ENCODE measurements at regions not wholly inside any gene's neighbourhood (a gene's known extent, or its start where the extent isn't known, plus 50 kb on each side); places are given as distances from the start of the nearest gene placed in this dataset.

DNA sequence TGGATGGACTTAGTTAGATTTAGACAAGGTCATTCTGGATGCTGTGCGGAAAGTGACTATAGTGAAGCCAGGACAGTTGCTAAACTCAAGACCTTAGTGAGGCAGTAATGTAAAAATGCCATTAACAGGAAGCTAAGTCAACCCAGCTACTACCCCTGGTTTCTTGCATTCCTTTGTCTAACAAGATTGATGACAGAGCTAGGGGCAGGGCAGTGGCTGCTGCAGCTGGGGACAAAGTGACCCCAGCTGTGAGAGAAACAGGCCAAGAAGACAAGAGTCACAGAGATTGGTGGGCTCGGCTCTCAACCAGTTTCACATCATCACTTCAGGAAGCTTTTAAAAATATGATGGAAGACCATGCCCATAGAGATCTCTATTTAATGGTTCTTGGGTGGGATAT, 110.4 kb upstream of the POU2AF2 start:
- no peak for DNase-seq (ENCODE audit: low read depth in 1 of 2, low spot score in 1 of 2)
- TF ChIP-seq JUND (IDR thresholded peaks at IDR 0.05; ENCODE audit: low read depth), result no peak
- in situ Hi-C loops (cut with HindIII; ENCODE audit: low pct_unique_long_range_greater_than_20kb, low sequenced_read_pairs), result no loop called here

DNA sequence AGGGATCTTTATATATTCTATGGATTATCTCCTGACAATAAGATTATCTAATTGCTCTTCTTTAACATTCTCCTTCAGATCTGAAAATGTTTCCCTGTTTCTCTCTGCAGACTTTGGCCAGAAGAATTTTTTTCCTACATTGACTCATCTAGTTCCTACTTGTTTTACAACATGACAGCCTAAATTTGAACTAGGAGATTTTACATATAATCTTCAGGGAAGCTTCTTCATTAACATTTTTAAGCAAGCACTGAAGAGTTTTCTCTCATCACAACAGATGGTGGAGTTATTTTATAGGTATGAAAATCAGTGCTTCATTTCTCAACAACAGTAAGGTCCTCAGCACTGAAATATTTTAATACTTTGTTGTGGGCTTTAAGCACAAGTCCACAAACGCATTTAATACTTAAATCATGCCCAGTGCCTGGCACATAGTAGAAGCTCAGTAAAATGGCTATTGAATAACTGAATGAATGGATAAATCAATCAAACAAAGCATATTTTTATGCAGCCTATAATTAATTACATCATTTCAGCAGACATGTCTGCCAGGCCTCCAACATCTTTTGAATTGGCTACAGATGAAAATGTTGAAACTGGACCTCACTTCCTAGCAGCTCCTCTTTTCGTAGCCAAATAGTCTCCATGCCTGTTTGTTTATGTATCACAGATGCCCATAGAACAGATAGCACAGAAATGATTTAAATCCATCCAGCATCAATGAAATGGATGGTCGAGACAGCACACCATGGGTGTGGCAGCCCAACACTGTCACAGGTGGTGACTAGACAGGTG, 117.3 kb upstream of the POU2AF2 start:
- no peak for TF ChIP-seq JUND (IDR thresholded peaks at IDR 0.05; ENCODE audit: low read depth)
- DNase-seq (ENCODE audit: low read depth in 1 of 2, low spot score in 1 of 2), result no peak
- in situ Hi-C loops (cut with HindIII; ENCODE audit: low pct_unique_long_range_greater_than_20kb, low sequenced_read_pairs), result no loop called here

GRCh38 chr11:111124724-111125123, 120.8 kb upstream of the POU2AF2 start:
- in situ Hi-C loops (cut with HindIII; ENCODE audit: low pct_unique_long_range_greater_than_20kb, low sequenced_read_pairs), result no loop called here
- DNase-seq (ENCODE audit: low read depth in 1 of 2, low spot score in 1 of 2), result no peak
- no peak for TF ChIP-seq JUND (IDR thresholded peaks at IDR 0.05; ENCODE audit: low read depth)

DNA sequence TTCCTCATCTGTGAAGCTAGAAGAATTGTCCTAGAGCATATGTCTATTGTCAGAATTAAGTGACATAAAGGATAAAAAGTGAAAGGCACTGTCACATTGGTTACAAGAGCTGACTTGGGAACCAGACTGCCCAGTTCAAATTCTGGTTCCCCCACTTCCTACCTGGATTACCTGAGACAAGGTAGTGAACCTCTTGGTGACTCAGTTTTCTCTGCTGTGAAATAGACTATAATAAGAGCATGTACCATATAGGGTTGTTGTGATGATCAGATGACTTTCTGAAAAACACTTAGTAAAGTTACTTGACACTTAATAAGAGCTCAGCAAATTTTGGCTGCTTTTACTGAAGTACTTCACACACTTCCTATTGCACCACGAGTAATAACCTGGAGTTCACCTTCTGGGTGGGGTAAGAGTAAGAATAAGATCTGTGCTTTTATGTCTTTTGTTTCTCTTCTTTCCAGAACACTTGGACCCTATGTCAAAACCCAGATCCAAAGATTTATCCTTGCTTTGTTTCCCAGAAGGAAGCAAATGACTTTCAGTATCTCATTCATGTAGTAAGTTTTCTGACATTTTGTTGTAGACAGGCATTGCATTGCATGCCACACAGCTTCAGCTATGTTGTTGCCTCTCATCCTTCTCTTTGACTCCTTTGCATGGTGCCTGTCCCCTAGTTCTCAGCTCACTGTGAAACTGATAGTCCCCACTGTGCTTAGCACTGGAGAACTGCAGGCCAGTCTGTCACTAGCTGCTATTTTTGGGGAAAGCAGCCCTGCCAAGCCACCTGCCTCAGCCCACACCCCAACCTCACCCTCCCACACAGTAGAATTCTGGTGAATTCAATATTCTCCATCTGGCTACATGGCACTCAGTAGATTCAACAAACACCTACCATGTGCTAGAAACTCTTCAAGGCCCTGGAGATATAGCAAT, 121.8 kb upstream of the POU2AF2 start:
- no peak for TF ChIP-seq JUND (IDR thresholded peaks at IDR 0.05; ENCODE audit: low read depth)
- DNase-seq (ENCODE audit: low read depth in 1 of 2, low spot score in 1 of 2), result peak in 1 of 2 experiments; percentile 39
- in situ Hi-C loops (cut with HindIII; ENCODE audit: low pct_unique_long_range_greater_than_20kb, low sequenced_read_pairs), result no loop called here

GRCh38 chr11:111120696-111121302, 124.7 kb upstream of the POU2AF2 start:
- in situ Hi-C loops (cut with HindIII; ENCODE audit: low pct_unique_long_range_greater_than_20kb, low sequenced_read_pairs), result no loop called here
- TF ChIP-seq JUND (IDR thresholded peaks at IDR 0.05; ENCODE audit: low read depth), result no peak
- no peak for DNase-seq (ENCODE audit: low read depth in 1 of 2, low spot score in 1 of 2)

- in situ Hi-C loops (cut with HindIII; ENCODE audit: low pct_unique_long_range_greater_than_20kb, low sequenced_read_pairs), result no loop called here
- DNase-seq (ENCODE audit: low read depth in 1 of 2, low spot score in 1 of 2), result no peak
- no peak for TF ChIP-seq JUND (IDR thresholded peaks at IDR 0.05; ENCODE audit: low read depth)
Observed at GRCh38 chr11:111120161-111120560, 125.4 kb upstream of the POU2AF2 start.

- no peak for DNase-seq (ENCODE audit: low read depth in 1 of 2, low spot score in 1 of 2)
- no peak for TF ChIP-seq JUND (IDR thresholded peaks at IDR 0.05; ENCODE audit: low read depth)
- in situ Hi-C loops (cut with HindIII; ENCODE audit: low pct_unique_long_range_greater_than_20kb, low sequenced_read_pairs), result no loop called here
Observed at GRCh38 chr11:111119751-111120150, 125.8 kb upstream of the POU2AF2 start.

DNA sequence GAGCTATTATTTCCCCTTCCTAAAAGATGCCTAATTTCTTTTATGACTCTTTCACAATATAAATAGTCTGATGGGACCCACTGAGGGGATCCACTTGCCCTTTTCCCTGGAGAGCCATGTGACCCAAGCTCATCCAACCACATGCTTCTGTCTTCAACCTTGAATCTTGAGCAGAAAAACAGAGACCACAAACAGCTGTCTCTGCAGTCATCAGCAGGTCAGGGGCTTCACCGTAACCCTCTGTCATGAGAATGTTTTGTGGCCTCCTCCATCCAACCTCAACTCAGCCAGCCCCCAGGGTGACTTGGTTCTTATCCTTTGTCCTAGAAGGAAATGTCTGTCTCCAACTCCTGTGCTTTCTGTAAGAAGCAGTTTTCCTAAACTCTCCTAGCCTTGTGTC, 129.6 kb upstream of the POU2AF2 start:
- no peak for TF ChIP-seq JUND (IDR thresholded peaks at IDR 0.05; ENCODE audit: low read depth)
- DNase-seq (ENCODE audit: low read depth in 1 of 2, low spot score in 1 of 2), result no peak
- in situ Hi-C loops (cut with HindIII; ENCODE audit: low pct_unique_long_range_greater_than_20kb, low sequenced_read_pairs), result no loop called here

GRCh38 chr11:111114091-111114490, 131.4 kb upstream of the POU2AF2 start:
- in situ Hi-C loops (cut with HindIII; ENCODE audit: low pct_unique_long_range_greater_than_20kb, low sequenced_read_pairs), result no loop called here
- TF ChIP-seq JUND (IDR thresholded peaks at IDR 0.05; ENCODE audit: low read depth), result no peak
- DNase-seq (ENCODE audit: low read depth in 1 of 2, low spot score in 1 of 2), result no peak

DNA sequence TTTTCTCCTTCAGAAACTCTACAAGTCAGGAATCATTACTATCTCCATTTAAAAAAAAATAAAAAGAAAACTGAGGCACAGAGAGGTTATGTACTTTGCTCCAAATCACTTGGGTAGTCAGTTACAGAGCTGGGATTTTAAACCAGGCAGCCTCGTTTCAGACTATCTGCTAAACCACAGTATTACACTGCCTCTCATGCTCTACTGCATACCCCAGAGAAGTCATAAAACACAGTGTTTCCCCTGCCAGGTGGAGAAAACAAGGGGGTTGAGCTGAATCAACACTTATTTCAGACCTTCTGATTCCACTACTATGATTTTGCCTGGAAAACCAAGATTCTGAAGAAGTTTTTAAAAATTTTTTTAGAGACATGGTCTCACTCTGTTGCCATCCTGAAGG, 132.9 kb upstream of the POU2AF2 start:
- in situ Hi-C loops (cut with HindIII; ENCODE audit: low pct_unique_long_range_greater_than_20kb, low sequenced_read_pairs), result no loop called here
- TF ChIP-seq JUND (IDR thresholded peaks at IDR 0.05; ENCODE audit: low read depth), result no peak
- DNase-seq (ENCODE audit: low read depth in 1 of 2, low spot score in 1 of 2), result no peak

GRCh38 chr11:111107501-111107900, 138.0 kb upstream of the POU2AF2 start:
- no peak for TF ChIP-seq JUND (IDR thresholded peaks at IDR 0.05; ENCODE audit: low read depth)
- DNase-seq (ENCODE audit: low read depth in 1 of 2, low spot score in 1 of 2), result no peak
- in situ Hi-C loops (cut with HindIII; ENCODE audit: low pct_unique_long_range_greater_than_20kb, low sequenced_read_pairs), result no loop called here

GRCh38 chr11:111106641-111107040, 138.9 kb upstream of the POU2AF2 start:
- TF ChIP-seq JUND (IDR thresholded peaks at IDR 0.05; ENCODE audit: low read depth), result no peak
- in situ Hi-C loops (cut with HindIII; ENCODE audit: low pct_unique_long_range_greater_than_20kb, low sequenced_read_pairs), result no loop called here

GRCh38 chr11:111105566-111105965, 140.0 kb upstream of the POU2AF2 start:
- in situ Hi-C loops (cut with HindIII; ENCODE audit: low pct_unique_long_range_greater_than_20kb, low sequenced_read_pairs), result no loop called here
- no peak for DNase-seq (ENCODE audit: low read depth in 1 of 2, low spot score in 1 of 2)
- TF ChIP-seq JUND (IDR thresholded peaks at IDR 0.05; ENCODE audit: low read depth), result no peak

More at GRCh38 chr11:111106641-111107040, 138.9 kb upstream of the POU2AF2 start:
- DNase-seq (ENCODE audit: low read depth in 1 of 2, low spot score in 1 of 2), result no peak

Measured in T47D (cell line).